ENCODE measurements at regions not wholly inside any gene's neighbourhood (a gene's known extent, or its start where the extent isn't known, plus 50 kb on each side); places are given as distances from the start of the nearest gene placed in this dataset.

- H3K36me3 ChIP-seq (ENCODE audit: insufficient read depth, low read length): no peaks in the 10 kb centered on the region
- no peak overlapping the region for H3K4me3 ChIP-seq (ENCODE audit: low read depth in 1 of 2, low read length in 2 of 2)
- no peak overlapping the region for H2AFZ ChIP-seq (ENCODE audit: low read depth, low read length)
- no peaks in the 10 kb centered on the region for H4K20me1 ChIP-seq (ENCODE audit: insufficient read depth, low read length)
- no peaks in the 10 kb centered on the region for H3K4me1 ChIP-seq (ENCODE audit: insufficient read depth, low read length)
- H3K9ac ChIP-seq (ENCODE audit: low read depth, low read length): no peak overlapping the region
- no peak overlapping the region for H3K27ac ChIP-seq (ENCODE audit: low read length)
- H3K9me3 ChIP-seq (ENCODE audit: insufficient read depth, low read length, severe bottlenecking): no peaks in the 10 kb centered on the region
- no peak overlapping the region for H3K4me2 ChIP-seq (ENCODE audit: insufficient read depth, low read length)
- ATAC-seq (ENCODE audit: insufficient read depth, low read depth): no peak
- H3K79me2 ChIP-seq (ENCODE audit: insufficient read depth, low read length): no peaks in the 10 kb centered on the region
- no peak for DNase-seq
- no peaks in the 10 kb centered on the region for H3K27me3 ChIP-seq (ENCODE audit: insufficient read depth, low read length, poor library complexity)
- TF ChIP-seq EZH2 (IDR thresholded peaks at IDR 0.05; ENCODE audit: borderline replicate concordance, low read depth, low read length, severe bottlenecking) (no peak), CTCF (IDR thresholded peaks at IDR 0.05; ENCODE audit: borderline replicate concordance, extremely low read depth, low read length, poor library complexity, severe bottlenecking) (no peak)
Measured at GRCh38 chr2:14480120-14480519, 152.4 kb upstream of the LRATD1 start.

- TF ChIP-seq CTCF (IDR thresholded peaks at IDR 0.05; ENCODE audit: borderline replicate concordance, extremely low read depth, low read length, poor library complexity, severe bottlenecking) (no peak), EZH2 (IDR thresholded peaks at IDR 0.05; ENCODE audit: borderline replicate concordance, low read depth, low read length, severe bottlenecking) (no peak)
- H3K4me1 ChIP-seq (ENCODE audit: insufficient read depth, low read length): no peaks in the 10 kb centered on the region
Measured at GRCh38 chr2:14480906-14481305, 151.6 kb upstream of the LRATD1 start.

GRCh38 chr2:14492920-14493503, 139.5 kb upstream of the LRATD1 start:
- Histone ChIP-seq H2AFZ (ENCODE audit: low read depth, low read length) (no peak overlapping the region), H3K4me2 (ENCODE audit: insufficient read depth, low read length) (no peak overlapping the region), H3K36me3 (ENCODE audit: insufficient read depth, low read length) (no peaks in the 10 kb centered on the region), H3K4me1 (ENCODE audit: insufficient read depth, low read length) (no peaks in the 10 kb centered on the region), H3K9me3 (ENCODE audit: insufficient read depth, low read length, severe bottlenecking) (no peaks in the 10 kb centered on the region), H3K27me3 (ENCODE audit: insufficient read depth, low read length, poor library complexity) (no peaks in the 10 kb centered on the region), H3K4me3 (ENCODE audit: low read depth in 1 of 2, low read length in 2 of 2) (no peak overlapping the region), H3K79me2 (ENCODE audit: insufficient read depth, low read length) (no peaks in the 10 kb centered on the region), H3K9ac (ENCODE audit: low read depth, low read length) (no peak overlapping the region), H3K27ac (ENCODE audit: low read length) (no peak overlapping the region), H4K20me1 (ENCODE audit: insufficient read depth, low read length) (no peaks in the 10 kb centered on the region)
- ATAC-seq (ENCODE audit: insufficient read depth, low read depth) (no peak), DNase-seq (no peak)
- TF ChIP-seq CTCF (IDR thresholded peaks at IDR 0.05; ENCODE audit: borderline replicate concordance, extremely low read depth, low read length, poor library complexity, severe bottlenecking) (no peak), EZH2 (IDR thresholded peaks at IDR 0.05; ENCODE audit: borderline replicate concordance, low read depth, low read length, severe bottlenecking) (no peak)

More at GRCh38 chr2:14480906-14481305, 151.6 kb upstream of the LRATD1 start:
- ATAC-seq (ENCODE audit: insufficient read depth, low read depth): no peak
- no peaks in the 10 kb centered on the region for H3K36me3 ChIP-seq (ENCODE audit: insufficient read depth, low read length)
- no peak overlapping the region for H2AFZ ChIP-seq (ENCODE audit: low read depth, low read length)
- H3K79me2 ChIP-seq (ENCODE audit: insufficient read depth, low read length): no peaks in the 10 kb centered on the region
- no peak overlapping the region for H3K4me3 ChIP-seq (ENCODE audit: low read depth in 1 of 2, low read length in 2 of 2)
- H3K9me3 ChIP-seq (ENCODE audit: insufficient read depth, low read length, severe bottlenecking): no peaks in the 10 kb centered on the region
- no peak overlapping the region for H3K9ac ChIP-seq (ENCODE audit: low read depth, low read length)
- no peak overlapping the region for H3K4me2 ChIP-seq (ENCODE audit: insufficient read depth, low read length)
- H4K20me1 ChIP-seq (ENCODE audit: insufficient read depth, low read length): no peaks in the 10 kb centered on the region
- no peaks in the 10 kb centered on the region for H3K27me3 ChIP-seq (ENCODE audit: insufficient read depth, low read length, poor library complexity)
- no peak overlapping the region for H3K27ac ChIP-seq (ENCODE audit: low read length)
- no peak for DNase-seq
